ENCODE measurements at regions not wholly inside any gene's neighbourhood (a gene's known extent, or its start where the extent isn't known, plus 50 kb on each side); places are given as distances from the start of the nearest gene placed in this dataset.

GRCh38 chr17:34713687-34714086, 134.3 kb downstream of the TMEM132E start:
- no peak for TF ChIP-seq GATA2 (IDR thresholded peaks at IDR 0.05; ENCODE audit: low read depth, low read length)
- TF ChIP-seq GATA3 (IDR thresholded peaks at IDR 0.05; ENCODE audit: low read depth, low read length) = no peak

Data from SH-SY5Y (cell line).